ENCODE measurements at regions not wholly inside any gene's neighbourhood (a gene's known extent, or its start where the extent isn't known, plus 50 kb on each side); places are given as distances from the start of the nearest gene placed in this dataset.
"Not testable (repeated sequence)": the region's sequence is repeated elsewhere in the genome, so short reads cannot be mapped to it uniquely, and the experiment has no call there.

DNA sequence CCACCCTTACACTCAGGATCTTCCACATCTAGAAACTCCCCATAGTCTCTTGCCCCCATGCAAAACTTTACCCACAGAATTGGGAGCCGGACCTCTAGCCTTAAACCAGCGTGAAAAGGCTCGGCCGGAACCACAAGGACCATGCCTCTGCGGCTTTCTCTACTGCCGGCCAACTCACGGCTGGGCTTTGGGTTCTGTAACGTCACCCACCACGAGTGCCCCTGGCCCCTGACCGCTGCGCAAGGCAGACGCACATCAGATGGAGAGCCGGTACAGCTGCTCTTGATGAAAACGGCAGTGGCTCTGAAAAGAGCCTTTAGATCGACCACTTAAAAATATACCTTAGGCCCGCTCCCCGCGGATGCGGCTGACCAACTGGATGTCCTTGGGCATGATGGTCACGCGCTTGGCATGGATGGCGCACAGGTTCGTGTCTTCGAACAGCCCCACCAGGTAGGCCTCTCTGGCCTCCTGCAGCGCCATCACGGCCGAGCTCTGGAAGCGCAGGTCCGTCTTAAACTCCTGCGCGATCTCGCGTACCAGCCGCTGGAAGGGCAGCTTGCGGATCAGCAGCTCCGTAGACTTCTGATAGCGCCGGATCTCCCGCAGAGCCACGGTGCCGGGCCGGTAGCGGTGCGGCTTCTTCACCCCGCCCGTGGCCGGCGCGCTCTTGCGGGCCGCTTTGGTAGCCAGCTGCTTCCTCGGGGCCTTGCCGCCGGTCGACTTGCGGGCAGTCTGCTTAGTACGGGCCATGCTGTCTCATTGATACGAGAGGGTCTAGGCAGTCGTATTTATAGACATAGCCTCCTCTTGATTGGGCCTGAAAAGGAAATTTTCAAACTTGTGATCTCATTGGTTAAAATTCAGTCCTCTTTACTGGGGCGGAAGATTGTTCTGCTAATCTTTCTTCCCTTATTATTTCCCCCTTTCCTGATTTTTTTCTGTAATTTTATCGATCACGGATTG, 66.3 kb downstream of the FAM72C start:
- H3K4me3 ChIP-seq (ENCODE audit: low read depth, low read length): peak overlapping the region; percentile 18
- H3K9me3 ChIP-seq (ENCODE audit: control insufficient read depth, insufficient read depth, low read depth, low read length); POLR2A ChIA-PET; H3K4me1 ChIP-seq (ENCODE audit: control insufficient read depth, insufficient read depth, low read length); CTCF ChIA-PET; H3K27ac ChIP-seq (ENCODE audit: extremely low read depth, low read depth, low read length); H3K36me3 ChIP-seq (ENCODE audit: control insufficient read depth in 2 of 2, insufficient read depth in 1 of 2, low read length in 2 of 2): not testable (repeated sequence)

DNA sequence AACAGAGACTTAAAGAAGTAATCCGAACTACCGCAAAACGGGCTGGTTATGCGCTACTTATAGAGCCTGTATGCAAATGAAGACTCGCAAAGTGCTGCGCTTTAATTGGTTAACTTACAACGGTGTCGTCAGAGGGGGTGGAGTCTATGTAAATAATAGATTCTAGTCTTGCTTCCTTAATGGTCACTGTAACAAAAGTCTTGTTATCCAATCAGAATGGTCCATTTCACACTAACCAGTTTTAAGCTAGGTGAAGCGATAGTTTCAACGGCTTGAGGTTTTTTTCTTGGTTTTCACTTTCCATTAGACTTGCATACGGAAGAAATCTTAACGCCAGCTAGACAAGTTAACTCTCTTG, 67.2 kb downstream of the FAM72C start:
- POLR2A ChIA-PET; H3K36me3 ChIP-seq (ENCODE audit: control insufficient read depth in 2 of 2, insufficient read depth in 1 of 2, low read length in 2 of 2); H3K4me1 ChIP-seq (ENCODE audit: control insufficient read depth, insufficient read depth, low read length); CTCF ChIA-PET; H3K27ac ChIP-seq (ENCODE audit: extremely low read depth, low read depth, low read length); H3K9me3 ChIP-seq (ENCODE audit: control insufficient read depth, insufficient read depth, low read depth, low read length): not testable (repeated sequence)
- H3K4me3 ChIP-seq (ENCODE audit: low read depth, low read length): peak overlapping the region; percentile 27

DNA sequence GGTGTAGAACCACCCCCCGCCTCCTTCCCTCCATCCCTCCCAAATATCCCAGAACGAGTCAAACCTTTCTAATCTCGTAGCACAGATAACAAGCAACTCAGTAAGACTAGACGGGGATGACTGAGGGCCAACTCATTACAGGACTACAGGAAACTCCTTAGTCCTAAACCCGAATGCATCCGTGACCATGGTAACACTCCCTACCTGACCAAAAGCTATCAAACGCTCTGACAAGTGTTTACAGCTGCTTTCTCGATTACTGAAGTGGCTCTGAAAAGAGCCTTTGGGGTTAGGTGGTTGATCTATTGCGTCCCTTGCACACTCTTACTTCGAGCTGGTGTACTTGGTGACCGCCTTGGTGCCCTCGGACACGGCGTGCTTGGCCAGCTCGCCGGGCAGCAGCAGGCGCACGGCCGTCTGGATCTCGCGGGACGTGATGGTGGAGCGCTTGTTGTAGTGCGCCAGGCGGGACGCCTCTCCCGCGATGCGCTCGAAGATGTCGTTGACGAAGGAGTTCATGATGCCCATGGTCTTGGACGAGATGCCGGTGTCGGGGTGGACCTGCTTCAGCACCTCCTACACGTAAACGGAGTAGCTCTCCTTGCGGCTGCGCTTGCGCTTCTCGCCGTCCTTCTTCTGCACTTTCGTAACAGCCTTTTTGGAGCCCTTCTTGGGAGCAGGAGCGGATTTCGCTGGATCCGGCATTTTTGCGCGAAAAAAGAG, 67.7 kb downstream of the FAM72C start:
- H3K4me1 ChIP-seq (ENCODE audit: control insufficient read depth, insufficient read depth, low read length); H3K27ac ChIP-seq (ENCODE audit: extremely low read depth, low read depth, low read length); H3K9me3 ChIP-seq (ENCODE audit: control insufficient read depth, insufficient read depth, low read depth, low read length); POLR2A ChIA-PET; H3K36me3 ChIP-seq (ENCODE audit: control insufficient read depth in 2 of 2, insufficient read depth in 1 of 2, low read length in 2 of 2); CTCF ChIA-PET: not testable (repeated sequence)
- H3K4me3 ChIP-seq (ENCODE audit: low read depth, low read length): peak overlapping the region; percentile 27

DNA sequence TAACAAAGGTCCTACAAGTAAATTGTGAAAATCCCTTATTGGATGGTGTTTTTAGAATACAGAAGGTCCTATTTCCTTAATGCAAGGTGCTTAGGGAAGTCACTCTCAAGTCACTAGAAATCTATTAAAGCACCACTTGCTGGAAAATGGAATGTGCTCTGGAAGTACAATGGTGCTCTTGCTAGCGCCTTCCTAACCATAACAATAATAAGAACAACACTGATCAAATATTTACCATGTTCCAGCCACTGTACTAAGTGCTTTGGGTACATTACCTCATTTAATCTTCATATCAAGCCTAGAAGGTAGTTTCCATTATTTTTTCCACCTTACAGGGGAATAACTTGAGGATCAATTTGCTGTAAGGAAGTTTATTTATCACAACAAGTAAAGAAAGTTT, 75.4 kb downstream of the FAM72C start:
- H3K27ac ChIP-seq (ENCODE audit: extremely low read depth, low read depth, low read length); CTCF ChIA-PET; H3K4me3 ChIP-seq (ENCODE audit: low read depth, low read length); H3K36me3 ChIP-seq (ENCODE audit: control insufficient read depth in 2 of 2, insufficient read depth in 1 of 2, low read length in 2 of 2); H3K4me1 ChIP-seq (ENCODE audit: control insufficient read depth, insufficient read depth, low read length); H3K9me3 ChIP-seq (ENCODE audit: control insufficient read depth, insufficient read depth, low read depth, low read length); POLR2A ChIA-PET: not testable (repeated sequence)

DNA sequence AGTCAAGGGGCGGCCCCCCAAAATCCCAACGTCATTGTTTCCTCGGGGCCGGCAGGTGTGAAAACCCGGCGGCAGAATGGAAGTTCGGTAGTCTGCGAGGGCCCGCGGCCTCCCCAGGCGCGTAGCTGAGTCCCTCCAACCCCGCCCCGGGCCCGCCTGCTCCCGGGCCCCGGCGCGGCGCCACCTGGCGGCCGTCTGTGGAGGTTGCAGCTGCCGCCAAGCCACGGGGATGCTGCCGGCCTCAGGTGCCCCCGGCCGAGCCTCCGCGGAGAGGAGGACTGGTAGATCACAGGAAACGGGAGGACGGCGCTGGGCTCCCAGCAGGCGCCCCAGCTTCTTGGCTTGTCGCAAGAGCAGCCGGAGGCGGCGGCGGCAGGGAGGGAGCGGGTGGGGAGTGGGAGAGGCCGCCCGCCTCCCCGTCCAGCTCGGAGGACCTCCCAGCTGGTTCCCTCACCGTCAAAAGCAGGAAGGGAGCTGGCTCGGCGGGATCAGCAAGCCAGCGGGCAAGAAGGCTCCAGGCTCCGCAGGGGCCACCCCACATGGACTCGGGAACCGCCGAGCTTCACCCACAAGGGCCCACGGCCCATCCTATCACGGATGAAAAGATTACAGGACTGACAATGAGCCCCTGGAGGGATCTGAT, 86.7 kb downstream of the FAM72C start:
- H3K9me3 ChIP-seq (ENCODE audit: control insufficient read depth, insufficient read depth, low read depth, low read length); H3K36me3 ChIP-seq (ENCODE audit: control insufficient read depth in 2 of 2, insufficient read depth in 1 of 2, low read length in 2 of 2); CTCF ChIA-PET; H3K4me3 ChIP-seq (ENCODE audit: low read depth, low read length); POLR2A ChIA-PET; H3K4me1 ChIP-seq (ENCODE audit: control insufficient read depth, insufficient read depth, low read length): not testable (repeated sequence)
- H3K27ac ChIP-seq (ENCODE audit: extremely low read depth, low read depth, low read length): 0 out of 2 replicates have a peak overlapping the region, but pooled peaks have one; percentile 16
- TF ChIP-seq ZIC2 (tag by site-specific recombination; IDR thresholded peaks at IDR 0.05) (peak; percentile 74), ZNF335 (tag by site-specific recombination; conservative IDR thresholded peaks at IDR 0.05) (peak; percentile 36; the same call in 1 of the 2 replicates), GLIS1 (tag by site-specific recombination; IDR thresholded peaks at IDR 0.05) (0 out of 2 replicates have a peak, but pooled peaks have one; percentile 16), GLIS2 (tag by site-specific recombination; IDR thresholded peaks at IDR 0.05) (peak; percentile 60), ZSCAN30 (tag by site-specific recombination; IDR thresholded peaks at IDR 0.05) (peak; percentile 30; the same call in 1 of the 2 replicates)
- TF ChIP-seq, protein P1, sequence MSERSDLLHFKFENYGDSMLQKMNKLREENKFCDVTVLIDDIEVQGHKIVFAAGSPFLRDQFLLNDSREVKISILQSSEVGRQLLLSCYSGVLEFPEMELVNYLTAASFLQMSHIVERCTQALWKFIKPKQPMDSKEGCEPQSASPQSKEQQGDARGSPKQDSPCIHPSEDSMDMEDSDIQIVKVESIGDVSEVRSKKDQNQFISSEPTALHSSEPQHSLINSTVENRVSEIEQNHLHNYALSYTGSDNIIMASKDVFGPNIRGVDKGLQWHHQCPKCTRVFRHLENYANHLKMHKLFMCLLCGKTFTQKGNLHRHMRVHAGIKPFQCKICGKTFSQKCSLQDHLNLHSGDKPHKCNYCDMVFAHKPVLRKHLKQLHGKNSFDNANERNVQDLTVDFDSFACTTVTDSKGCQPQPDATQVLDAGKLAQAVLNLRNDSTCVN (tag by site-specific recombination; optimal IDR thresholded peaks at IDR 0.05): peak; percentile 34

DNA sequence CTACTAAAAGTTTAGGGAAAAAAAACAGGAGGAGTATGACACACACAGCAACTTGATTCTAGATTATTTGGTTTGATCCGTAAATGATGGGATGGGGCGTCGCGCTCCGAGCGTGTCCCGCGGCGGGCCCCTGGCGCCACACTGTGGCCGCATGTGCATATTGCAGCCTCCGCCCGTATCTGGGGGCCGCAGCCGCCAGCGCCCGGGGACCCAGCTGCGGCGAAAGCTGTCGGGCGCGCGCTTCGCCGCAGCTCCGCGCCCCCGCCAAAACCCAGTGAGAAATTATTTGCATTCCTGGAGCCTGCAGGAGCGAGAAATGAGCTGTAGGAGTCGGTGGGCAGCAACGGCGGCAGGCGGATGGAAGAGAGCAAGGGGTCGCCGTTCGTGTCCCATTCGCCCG, 87.3 kb downstream of the FAM72C start:
- TF ChIP-seq, protein P1 (tag by site-specific recombination; optimal IDR thresholded peaks at IDR 0.05): peak; percentile 43
- POLR2A ChIA-PET; H3K4me1 ChIP-seq (ENCODE audit: control insufficient read depth, insufficient read depth, low read length); H3K9me3 ChIP-seq (ENCODE audit: control insufficient read depth, insufficient read depth, low read depth, low read length); H3K4me3 ChIP-seq (ENCODE audit: low read depth, low read length); H3K36me3 ChIP-seq (ENCODE audit: control insufficient read depth in 2 of 2, insufficient read depth in 1 of 2, low read length in 2 of 2); CTCF ChIA-PET: not testable (repeated sequence)
- H3K27ac ChIP-seq (ENCODE audit: extremely low read depth, low read depth, low read length): 0 out of 2 replicates have a peak overlapping the region, but pooled peaks have one; percentile 16

DNA sequence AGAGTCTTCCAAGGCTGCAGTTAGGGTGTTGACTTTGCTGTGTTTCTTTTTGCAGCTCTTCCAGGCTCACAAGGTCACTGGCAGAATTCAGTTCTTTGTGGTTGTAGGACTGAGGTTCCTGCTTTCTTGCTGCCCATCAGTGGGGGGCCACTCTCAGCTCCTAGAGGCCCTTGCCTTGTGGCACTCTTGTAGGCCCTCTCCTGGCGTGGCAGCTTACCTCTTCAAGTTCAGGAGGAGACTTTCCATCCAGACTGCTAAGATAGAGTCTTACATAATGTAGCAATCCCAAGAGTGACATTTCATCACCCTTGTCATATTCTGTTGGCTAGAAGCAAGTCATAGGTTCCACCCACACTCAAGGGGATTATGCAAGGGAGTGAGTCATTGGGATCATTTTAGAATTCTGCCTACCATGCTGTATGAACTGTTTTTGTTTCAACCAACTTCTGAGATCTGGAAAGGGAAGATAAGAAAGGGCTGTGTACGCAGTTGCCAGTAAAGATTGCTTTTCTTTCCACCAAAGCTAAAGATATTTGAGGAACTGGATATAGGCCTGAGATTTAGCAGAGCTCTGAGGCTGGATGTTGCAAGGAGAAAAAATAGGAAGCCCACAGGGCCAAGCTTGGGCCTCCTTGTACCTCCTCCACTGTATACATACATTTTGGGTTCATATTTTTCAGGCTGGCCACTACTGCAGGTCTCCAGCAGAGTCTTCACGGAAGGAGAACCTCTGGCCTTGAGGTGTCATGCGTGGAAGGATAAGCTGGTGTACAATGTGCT, 91.8 kb downstream of the FAM72C start:
- H3K36me3 ChIP-seq (ENCODE audit: control insufficient read depth in 2 of 2, insufficient read depth in 1 of 2, low read length in 2 of 2); H3K4me3 ChIP-seq (ENCODE audit: low read depth, low read length); CTCF ChIA-PET; POLR2A ChIA-PET; H3K27ac ChIP-seq (ENCODE audit: extremely low read depth, low read depth, low read length); H3K9me3 ChIP-seq (ENCODE audit: control insufficient read depth, insufficient read depth, low read depth, low read length); H3K4me1 ChIP-seq (ENCODE audit: control insufficient read depth, insufficient read depth, low read length): not testable (repeated sequence)

DNA sequence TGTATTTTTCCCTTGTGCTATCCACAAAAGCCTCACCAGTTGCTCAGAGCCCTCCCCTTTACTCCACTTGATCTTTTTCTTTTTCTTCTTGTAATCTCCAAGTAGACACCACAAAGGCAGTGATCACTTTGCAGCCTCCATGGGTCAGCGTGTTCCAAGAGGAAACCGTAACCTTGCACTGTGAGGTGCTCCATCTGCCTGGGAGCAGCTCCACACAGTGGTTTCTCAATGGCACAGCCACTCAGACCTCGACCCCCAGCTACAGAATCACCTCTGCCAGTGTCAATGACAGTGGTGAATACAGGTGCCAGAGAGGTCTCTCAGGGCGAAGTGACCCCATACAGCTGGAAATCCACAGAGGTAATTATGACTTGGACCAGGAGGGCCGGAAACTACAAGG, 95.8 kb downstream of the FAM72C start:
- CTCF ChIA-PET: not testable (repeated sequence)

More for the DNA sequence above, 95.8 kb downstream of the FAM72C start:
- H3K27ac ChIP-seq (ENCODE audit: extremely low read depth, low read depth, low read length); H3K4me1 ChIP-seq (ENCODE audit: control insufficient read depth, insufficient read depth, low read length); POLR2A ChIA-PET; H3K36me3 ChIP-seq (ENCODE audit: control insufficient read depth in 2 of 2, insufficient read depth in 1 of 2, low read length in 2 of 2); H3K4me3 ChIP-seq (ENCODE audit: low read depth, low read length); H3K9me3 ChIP-seq (ENCODE audit: control insufficient read depth, insufficient read depth, low read depth, low read length): not testable (repeated sequence)
